NCI-H524 (cell line): ENCODE measurements at regions not wholly inside any gene's neighbourhood (a gene's known extent, or its start where the extent isn't known, plus 50 kb on each side); places are given as distances from the start of the nearest gene placed in this dataset.
A peak's percentile ranks its signal among the peaks of the same experiment; 100 is the strongest.
"Not testable (repeated sequence)": the region's sequence is repeated elsewhere in the genome, so short reads cannot be mapped to it uniquely, and the experiment has no call there.

Experiments
- DNase-seq, 2 experiments: peaks; one replicate each; lab custom pipeline; 2025; lab: John Stamatoyannopoulos, UW

DNA sequence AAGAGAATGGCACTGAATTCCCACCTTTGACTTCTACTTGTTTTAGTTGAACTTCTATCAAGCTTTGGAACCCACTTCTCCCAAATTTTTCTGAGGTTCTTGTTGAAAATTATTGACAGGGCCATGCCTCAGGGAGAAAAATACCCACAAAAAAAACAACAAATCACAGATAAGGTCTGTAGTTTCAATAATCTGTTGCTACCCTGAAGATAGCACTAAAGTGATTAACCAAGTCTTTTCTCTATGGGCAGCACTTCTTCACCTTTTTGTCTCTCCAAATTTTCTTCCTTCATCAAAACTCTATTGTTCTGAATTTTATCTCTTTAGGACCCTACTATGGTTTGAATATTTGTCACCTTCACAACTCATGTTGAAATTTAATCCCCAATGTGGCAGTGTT lies 154.3 kb upstream of the FGF10 start:
- DNase-seq = no peak

DNA sequence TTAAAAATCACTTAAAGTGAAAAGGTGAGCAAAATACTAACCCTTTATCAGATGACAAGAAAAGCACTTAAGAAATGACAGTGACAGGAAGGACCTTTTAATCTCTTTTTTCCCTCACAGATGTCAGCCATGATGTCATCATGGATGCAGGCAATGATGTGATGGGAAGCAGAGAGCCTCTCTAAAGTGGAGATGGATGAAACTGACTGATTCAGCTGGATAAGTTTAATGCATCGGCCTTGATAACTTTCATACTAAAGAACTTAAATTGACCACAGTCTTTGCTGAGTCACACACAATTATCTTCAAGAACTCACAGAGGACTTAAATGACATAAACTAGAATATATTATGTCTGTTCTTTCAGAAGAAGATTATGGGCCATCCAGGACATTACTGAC lies 153.2 kb upstream of the FGF10 start:
- peak in 1 of 2 experiments; percentile 7 for DNase-seq

DNA sequence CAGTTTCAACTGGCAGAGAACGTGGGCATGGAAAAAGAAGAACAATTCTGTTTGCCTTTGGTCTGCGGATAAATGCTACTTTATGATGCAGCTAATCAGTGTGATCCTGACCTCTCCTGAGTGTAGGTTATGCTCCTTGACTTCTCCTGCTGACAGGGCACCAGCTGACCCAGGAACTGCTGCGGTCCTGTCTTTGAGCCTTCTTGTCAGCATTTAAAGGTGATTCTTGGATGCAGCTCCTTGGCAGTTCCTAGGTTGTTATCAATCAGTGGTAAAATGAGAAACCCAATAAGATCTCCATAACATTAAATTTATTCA lies 150.3 kb upstream of the FGF10 start:
- DNase-seq = no peak

DNA sequence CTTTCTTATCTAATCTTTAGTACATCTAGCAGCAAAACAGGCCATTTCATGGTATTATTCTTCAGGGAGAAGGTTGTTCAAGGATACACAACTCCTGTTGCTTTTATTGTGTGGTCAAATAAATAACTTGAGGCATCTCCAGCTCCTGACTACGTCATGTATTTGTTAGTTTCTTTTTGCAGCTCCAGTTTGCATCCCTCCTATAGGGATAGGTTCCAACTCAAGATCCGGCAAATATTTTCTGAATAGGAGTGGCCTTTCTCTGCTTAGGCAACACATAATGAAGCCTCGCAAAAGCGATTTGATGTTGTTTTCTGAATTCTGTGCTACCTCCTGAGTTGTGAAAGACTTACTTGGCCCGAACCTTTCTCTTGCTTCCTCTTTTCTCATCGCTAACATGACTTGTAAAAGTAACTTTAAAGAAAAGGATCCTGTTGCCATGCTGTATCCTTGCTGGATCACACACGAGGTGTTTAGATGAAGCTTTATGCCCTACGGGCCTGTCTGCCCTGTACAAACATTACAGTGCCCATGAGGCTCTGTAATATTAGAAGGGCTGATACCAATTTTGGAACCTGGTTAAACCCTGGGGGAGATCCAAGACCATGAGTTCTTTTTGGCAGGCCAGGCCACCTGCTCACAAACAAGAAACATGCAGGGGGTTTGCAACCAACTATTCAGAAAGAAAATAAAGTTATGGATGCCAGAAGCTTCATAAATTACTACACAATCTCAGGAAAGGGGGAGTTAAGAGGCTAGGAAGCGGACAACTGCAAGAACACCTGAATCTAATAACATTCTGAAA lies 149.8 kb upstream of the FGF10 start:
- DNase-seq = no peak

DNA sequence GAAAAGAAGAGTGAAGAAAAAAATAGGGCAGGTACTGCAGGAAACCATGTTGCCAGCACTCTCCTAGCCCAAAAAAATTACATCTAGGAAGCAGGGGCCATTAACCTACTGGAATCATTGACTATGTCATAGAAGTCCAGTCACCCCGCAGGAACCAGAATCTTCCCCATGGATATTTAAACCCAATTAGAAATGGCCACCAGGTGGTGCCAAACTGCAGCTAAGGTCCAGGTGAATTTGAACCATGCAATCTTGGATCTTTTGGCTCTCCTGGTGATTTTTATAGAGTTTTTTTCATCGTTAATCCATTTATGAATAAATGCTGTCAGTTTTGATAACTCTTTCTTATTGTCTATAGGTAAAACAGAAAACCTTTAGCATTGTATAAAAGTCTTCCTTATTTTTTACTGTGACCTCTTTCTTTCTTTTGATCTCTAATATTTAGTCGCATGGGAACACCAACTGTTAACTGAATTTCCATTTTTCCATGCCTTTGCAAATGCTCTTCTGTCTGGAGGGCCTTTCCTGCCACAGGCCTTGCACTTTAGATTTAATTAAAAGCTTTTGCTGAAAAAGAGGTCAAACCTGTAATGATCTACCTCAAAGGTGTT lies 147.5 kb upstream of the FGF10 start:
- DNase-seq = peak; percentile 18 to 68

DNA sequence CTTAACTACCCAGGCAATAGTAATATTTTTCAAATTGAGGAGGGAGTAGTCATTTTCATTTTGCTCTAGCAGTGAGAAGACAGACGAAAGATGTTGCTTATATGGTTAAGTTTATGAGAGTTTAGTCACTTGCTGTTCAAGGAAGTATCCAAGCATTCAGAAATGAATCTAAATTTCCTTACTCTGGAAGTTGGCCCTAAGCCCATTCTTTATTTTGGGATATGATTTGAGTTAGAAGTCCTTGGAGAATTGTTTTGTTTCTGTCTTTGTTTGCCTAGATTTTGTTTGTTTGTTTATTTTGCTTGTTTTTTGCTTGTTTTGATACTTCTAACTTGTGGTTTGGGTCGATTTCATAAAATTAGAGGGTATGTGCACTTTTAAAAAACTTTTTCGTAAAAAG lies 146.4 kb upstream of the FGF10 start:
- no peak for DNase-seq

DNA sequence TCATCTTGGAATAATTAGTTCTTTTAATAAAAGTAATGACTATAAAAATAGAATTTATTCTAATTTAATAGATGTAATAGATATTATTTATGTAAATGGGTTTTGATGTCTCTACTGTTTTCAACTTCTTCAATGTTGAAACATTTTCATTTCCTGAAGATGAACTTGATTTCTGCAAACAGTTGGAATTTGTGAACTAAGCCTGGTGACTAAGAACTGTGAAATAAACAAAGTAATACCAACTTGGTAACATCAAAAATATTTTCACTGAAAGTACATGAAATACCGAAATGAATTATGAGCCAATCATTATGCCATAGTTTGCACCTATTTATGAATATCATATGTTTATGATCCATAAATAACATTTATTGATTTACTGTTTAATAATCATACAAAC lies 143.8 kb upstream of the FGF10 start:
- no peak for DNase-seq

DNA sequence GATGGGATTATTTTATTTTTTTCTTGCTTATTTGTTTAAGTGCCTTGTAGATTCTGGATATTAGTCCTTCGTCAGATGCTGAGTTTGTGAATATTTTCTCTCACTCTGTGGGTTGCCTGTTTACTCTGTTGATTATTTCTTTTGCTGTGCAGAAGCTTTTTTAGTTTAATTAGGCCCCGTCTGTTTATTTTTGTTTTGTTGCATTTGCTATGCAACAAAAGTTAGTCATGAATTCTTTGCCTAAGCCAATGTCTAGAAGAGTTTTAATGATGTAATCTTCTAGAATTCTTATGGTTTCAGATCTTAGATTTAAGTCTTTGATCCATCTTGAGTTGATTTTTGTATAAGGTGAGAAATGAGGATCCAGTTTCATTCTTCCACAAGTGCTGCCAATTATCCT lies 142.5 kb upstream of the FGF10 start:
- not testable (repeated sequence) for DNase-seq

DNA sequence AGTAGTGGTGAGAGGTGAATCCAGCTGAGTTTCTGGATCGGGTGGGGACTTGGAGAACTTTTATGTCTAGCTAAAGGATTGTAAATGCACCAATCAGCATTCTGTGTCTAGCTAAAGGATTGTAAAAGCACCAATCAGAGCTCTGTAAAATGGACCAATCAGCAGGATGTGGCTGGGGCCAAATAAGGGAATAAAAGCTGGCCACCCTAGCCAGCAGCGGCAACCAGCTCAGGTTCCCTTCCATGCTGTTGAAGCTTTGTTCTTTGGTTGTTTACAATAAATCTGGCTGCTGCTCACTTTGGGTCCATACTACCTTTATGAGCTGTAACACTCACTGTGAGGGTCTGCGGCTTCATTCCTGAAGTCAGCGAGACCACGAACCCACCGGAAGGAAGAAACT lies 141.6 kb upstream of the FGF10 start:
- not testable (repeated sequence) for DNase-seq

DNA sequence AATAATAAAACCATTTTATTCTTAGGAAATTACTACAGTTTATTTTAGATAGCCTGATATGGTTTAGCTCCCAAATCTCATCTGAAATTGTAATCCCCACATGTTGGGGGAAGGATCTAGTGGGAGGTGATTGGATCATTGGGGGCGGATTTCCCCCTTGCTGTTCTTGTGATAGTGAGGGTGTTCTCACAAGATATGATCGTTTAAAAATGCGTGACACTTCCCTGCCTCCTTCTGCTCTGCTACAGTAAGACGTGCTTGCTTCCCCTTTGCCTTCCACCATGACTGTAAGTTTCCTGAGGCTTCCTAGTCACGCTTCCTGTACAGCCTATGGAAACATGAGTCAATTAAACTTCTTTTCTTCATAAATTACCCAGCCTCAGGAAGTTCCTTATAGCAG lies 122.4 kb upstream of the FGF10 start:
- DNase-seq = no peak

DNA sequence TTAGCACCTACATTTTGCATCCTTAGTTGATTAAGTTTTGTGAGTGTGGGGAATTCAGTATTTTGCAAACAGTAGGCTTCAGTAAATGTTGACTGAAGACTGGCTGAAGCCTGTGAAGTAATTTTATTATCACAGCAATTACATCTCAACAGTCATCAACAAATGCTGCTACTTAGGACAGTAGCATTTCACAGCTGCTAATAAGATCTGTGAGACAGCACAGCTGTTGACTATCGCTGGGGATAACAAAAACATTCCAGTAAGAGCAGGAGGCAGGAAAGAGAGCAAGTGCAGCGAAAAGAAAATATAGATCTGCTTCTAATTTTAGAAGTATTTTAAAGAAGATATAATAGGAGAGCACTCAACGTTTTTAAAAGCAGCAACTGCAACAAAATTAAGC lies 117.3 kb upstream of the FGF10 start:
- peak; percentile 3 to 87 for DNase-seq

DNA sequence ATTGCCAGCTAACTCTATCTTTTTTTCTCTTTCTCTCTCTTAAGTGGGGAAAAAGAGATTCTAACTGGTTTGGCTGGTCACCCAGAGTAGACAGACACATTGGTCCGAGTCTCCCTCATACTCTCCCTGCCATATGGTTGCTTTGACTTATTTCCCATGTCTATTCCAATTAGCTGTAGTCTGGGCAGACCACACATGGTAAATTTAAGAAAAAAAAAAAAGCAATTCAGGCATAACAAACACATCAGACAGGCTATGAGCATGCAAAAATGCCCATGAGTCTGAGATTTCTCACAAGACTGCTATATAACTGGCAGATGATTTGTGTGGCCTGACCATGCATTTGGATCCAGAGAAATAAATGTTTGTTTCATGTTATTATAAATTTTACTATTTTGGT lies 110.2 kb upstream of the FGF10 start:
- DNase-seq = no peak

DNA sequence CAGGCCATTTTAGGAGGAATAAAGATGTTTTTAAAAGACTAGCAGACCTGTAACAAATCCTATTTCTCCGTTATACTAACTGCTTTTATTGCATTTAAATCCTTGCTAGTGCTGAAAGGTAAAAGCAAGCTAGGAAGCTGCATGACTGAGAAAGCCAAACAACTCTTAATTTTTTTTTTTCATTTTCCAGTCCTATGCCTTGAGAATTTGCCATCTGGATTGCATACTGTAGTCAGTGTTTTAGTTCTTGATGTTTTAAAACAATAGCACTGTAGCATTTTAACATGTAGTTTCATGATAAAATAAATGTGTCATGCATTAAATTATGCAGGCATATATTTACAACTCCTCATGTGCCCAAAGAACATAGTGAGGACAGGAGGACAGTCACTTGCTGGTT lies 108.4 kb upstream of the FGF10 start:
- no peak for DNase-seq

DNA sequence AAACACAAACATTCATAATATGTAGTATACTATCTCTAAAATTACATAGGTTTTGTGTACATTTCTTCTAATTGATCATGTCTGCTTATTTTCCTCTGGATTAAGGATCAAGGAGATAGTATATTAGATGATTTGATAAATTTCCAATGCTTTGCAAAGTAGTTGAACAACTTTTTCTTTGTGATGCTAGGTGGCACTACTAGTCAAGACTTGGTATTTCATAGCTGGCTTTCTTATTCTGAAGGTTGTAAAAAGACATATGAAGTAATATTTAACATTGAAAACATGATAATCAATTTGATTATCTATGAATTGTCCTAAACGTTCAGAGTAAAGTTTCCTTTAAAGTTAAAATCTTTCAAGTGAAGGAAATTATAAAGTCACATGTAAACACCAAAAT lies 106.1 kb upstream of the FGF10 start:
- DNase-seq = no peak

DNA sequence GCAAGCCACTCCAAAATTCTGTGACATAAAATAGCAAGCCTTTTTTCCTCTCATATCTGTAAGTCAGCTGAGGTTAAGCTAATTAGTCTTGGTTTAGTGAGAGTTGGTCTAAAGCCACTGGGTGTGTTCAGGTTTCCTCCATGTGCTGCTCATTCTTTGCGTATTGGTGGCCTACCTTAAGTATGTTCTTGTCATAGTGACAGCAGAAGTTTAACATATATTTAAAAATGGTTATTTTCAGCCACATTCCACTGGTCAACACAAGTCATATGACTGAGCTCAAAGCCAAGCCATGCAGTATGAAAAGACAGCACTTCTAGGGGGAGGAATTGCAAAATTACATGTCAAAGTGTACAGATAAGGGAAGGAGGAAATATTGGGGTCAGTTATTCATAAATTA lies 100.5 kb upstream of the FGF10 start:
- peak in 1 of 2 experiments; percentile 1 for DNase-seq

DNA sequence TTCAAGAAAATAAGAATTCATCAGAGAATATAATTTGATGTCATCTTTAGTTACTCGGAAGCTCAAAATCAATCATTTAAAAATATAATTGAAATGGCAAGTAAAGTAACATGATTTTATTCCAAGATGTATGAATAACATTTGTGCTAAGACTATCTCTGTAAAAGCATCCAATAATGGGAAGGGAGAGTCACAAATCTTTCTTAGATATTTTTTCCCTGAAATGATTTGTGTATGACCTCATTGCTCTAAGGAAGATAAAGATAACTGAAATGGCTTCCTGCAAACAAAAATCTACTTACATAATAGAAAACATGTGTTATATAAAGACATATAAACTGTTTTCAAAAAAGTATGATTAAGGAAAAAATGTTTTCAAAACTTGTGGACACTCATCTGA lies 97.4 kb upstream of the FGF10 start:
- DNase-seq = no peak

DNA sequence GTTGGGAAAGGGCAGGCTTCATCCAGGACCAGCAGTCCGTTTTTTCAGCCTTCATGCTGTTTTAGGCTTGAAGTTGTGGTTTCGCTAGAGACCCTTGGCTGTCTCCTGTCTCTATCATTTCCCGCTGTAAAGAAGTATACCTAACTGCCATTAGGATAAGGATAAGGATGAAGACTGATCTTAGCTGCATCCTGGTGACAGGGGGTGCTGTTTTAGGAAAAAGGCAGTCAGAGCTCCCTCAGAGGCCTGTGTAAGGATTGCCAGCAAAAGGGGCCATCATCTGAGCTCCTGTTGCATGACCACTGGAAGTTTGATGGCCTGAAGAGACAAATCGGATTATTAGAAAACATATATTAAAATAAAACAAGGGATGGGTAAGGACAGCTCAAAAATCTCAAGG lies 64.8 kb upstream of the FGF10 start:
- no peak for DNase-seq

DNA sequence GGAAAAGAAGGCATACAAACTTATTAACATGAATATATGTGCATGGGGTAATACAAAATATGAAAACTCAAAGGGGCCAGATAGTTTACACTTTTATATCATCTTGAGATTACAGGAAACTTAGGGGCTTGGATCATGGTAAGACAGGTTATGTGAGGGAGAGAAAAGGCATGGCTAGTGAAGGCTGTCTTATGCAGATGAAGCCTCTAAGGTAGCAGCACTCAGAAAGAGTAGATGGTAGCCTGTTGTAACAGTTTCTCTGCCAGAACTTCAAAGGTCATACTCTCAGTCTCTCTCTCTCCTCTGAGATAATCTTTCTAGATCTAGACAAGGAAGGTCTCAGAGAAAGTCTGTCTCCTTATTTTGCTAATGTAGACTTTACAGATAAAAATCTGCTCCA lies 57.2 kb upstream of the FGF10 start:
- DNase-seq = no peak

DNA sequence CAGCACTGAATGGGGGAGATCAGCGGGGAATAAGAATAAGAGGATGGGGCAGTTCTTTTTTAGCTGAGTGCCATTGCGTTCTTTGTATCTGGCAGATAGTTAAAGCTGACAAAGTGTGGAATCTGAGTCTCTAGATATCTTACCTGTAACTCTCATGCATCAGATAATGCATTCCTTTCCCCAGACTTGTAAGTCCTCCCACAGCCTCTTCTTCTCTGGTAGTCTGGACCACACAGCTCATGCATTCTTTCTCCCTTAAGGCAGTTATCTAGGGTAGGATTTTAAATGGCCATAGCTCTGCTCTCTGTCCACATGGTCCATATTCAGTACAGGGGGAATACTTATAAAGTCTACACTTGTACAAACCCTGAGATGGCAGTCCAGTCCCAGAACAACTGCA lies 54.0 kb upstream of the FGF10 start:
- DNase-seq = no peak

DNA sequence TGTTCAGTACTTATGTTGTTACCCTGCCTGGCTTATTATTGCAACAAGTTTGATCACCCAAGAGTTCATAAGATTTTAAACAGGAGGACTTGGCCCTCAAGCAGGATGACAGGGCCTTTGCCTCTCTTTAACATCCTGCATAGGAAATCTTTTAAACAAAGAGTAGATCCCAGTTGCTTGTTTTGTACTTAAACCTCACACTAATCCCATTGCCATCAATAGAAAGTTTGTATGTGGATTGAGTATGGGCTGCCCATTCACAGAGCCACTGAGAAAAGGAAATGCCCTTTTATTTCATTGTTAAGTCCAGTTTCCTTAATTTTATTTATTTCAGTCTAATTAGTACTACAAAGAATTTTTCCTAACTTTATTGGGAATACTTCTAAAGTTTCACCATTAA lies 52.2 kb upstream of the FGF10 start:
- DNase-seq = no peak

DNA sequence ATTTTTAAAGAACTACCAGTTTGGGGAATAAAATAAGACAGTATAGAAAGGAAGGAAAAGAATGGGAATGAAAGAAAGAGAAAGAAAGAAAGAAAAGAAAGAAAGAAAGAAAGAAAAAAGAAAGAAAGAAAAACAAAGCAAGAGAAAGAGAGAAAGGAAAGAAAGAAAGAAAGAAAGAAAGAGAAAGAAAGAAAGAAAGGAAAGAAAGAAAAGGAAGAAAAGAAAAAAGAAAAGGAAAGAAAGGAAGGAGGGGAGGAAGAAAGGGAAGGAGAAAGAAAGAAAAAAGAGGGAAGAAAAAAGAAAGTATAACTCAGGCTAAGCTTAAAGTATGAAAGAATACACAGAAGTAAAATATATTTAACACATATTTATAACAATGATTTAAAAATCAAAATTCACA lies 51.0 kb upstream of the FGF10 start:
- no peak for DNase-seq
